ENCODE measurements at regions not wholly inside any gene's neighbourhood (a gene's known extent, or its start where the extent isn't known, plus 50 kb on each side); places are given as distances from the start of the nearest gene placed in this dataset.

DNA sequence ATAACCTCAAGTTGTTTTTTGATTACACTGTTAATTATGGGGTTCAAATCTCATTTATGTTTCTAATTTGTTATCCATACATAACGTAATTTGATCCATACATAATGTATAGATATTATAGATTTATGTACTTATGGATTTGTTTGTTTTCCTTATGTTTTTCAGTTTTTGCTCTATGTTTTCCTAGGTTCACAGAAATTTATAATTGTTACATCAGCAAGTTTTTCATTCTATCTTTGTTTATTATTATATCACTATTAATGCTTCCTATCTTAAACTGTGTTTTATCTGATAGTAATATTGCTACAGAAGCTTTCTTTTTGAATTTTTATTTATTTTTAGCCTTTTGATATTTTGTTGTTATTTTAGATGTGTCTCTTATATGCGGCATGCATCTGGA, 194.3 kb upstream of the SOX21 start:
- no peaks in the 10 kb centered on the region for H3K4me1 Mint-ChIP-seq (ENCODE audit: low read depth)

DNA sequence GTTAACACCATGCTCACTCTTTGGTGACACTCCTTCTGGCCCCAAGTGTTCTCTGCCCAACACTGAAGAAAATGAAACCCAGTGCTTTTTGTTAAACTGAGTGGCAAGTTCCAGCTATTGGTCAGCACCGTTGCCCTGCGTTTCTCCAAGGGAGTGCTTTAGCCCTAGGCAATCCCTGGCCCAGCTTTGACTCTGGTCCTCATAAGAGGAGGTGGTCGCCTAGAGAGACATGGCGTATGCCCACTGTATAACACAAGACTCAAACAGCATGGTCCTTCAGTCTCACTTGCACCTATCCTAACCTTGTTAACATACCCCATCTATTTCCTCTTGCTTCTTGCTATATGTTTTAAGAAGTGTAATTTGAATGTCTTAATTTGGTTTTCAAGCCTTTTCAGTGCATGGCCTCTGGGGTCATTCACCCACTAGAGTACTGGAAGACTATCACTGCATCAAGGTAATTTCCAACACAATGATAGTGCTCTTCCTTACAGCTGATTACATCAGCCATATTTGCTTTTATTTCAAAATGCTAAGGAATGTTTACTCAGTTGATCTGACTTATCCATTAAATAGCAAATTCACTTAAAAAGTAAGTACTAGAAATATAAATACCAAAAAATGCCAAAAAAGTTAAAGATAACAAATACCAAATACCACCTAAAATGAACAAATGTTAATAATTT, 190.5 kb upstream of the SOX21 start:
- Mint-ChIP-seq H3K4me3 (no peak overlapping the region), H3K4me1 (ENCODE audit: low read depth) (no peaks in the 10 kb centered on the region), H3K27me3 (ENCODE audit: insufficient read depth) (0 out of 2 replicates have a peak, but pooled peaks cover 2% of the 10 kb centered on the region), H3K36me3 (ENCODE audit: low read depth) (no peaks in the 10 kb centered on the region), H3K27ac (no peak overlapping the region), H3K9me3 (no peaks in the 10 kb centered on the region)
- TF ChIP-seq, protein P1, sequence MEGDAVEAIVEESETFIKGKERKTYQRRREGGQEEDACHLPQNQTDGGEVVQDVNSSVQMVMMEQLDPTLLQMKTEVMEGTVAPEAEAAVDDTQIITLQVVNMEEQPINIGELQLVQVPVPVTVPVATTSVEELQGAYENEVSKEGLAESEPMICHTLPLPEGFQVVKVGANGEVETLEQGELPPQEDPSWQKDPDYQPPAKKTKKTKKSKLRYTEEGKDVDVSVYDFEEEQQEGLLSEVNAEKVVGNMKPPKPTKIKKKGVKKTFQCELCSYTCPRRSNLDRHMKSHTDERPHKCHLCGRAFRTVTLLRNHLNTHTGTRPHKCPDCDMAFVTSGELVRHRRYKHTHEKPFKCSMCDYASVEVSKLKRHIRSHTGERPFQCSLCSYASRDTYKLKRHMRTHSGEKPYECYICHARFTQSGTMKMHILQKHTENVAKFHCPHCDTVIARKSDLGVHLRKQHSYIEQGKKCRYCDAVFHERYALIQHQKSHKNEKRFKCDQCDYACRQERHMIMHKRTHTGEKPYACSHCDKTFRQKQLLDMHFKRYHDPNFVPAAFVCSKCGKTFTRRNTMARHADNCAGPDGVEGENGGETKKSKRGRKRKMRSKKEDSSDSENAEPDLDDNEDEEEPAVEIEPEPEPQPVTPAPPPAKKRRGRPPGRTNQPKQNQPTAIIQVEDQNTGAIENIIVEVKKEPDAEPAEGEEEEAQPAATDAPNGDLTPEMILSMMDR (IDR thresholded peaks at IDR 0.05), result no peak
- no peak for DNase-seq

More for the DNA sequence above, 194.3 kb upstream of the SOX21 start:
- H3K9me3 Mint-ChIP-seq, result no peaks in the 10 kb centered on the region
- H3K36me3 Mint-ChIP-seq (ENCODE audit: low read depth), result no peaks in the 10 kb centered on the region
- TF ChIP-seq, protein P1 (IDR thresholded peaks at IDR 0.05), result no peak
- H3K4me3 Mint-ChIP-seq, result no peak overlapping the region
- no peak for DNase-seq
- no peak overlapping the region for H3K27ac Mint-ChIP-seq
- peaks cover 5% of the 10 kb centered on the region; the same call in 1 of the 2 replicates for H3K27me3 Mint-ChIP-seq (ENCODE audit: insufficient read depth)

DNA sequence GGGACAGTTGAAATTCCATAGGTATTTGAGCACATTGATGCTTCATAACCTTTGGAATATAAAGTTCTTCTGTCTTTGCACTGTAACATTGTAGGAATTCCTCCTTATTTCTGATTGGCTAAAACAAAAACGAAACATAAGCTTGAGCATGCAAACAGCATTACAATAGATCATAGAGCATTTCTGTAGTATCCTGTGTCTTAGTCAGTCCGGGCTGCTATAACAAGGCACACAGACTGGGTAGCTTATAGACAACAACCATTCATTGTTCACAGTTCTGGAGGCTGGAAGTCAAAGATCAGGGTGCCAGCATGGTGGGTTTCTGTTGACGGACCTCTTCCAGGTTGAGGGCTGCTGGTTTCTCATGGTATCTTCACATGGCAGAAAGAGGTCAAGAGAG, 188.7 kb upstream of the SOX21 start:
- Mint-ChIP-seq H3K27ac (no peak overlapping the region), H3K36me3 (ENCODE audit: low read depth) (no peaks in the 10 kb centered on the region), H3K9me3 (no peaks in the 10 kb centered on the region), H3K27me3 (ENCODE audit: insufficient read depth) (0 out of 2 replicates have a peak, but pooled peaks cover 2% of the 10 kb centered on the region), H3K4me3 (peak overlapping the region; percentile 40; the same call in 1 of the 2 replicates), H3K4me1 (ENCODE audit: low read depth) (no peaks in the 10 kb centered on the region)
- DNase-seq, result no peak
- TF ChIP-seq, protein P1 (IDR thresholded peaks at IDR 0.05), result no peak

DNA sequence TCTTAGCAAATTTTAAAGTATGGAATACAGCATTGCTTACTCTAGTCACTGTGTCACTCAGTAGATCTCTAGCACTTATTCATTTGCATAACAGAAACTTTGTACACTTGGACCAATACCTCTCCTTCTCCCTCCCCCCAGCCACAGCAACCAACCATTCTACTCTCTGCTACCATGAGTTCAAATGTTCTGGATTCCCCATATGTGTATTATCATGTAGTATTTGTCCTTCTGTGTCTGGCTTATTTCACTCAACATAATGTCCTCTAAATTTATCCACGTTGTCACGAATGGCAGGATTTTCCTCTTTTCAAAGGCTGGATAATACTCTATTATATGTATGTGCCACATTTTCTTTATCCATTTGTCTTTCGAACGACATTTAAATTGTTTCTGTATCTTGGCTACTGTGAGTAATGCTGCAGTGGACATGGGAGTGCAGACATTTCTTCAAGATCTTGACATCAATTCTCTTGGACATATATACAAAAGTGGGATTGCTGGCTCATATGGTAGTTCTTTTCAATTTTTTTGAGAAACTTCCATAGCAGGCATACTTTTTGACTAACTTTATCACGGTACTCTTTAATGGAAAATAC, 184.5 kb upstream of the SOX21 start:
- Mint-ChIP-seq H3K4me3 (no peak overlapping the region), H3K27me3 (ENCODE audit: insufficient read depth) (0 out of 2 replicates have a peak, but pooled peaks cover 2% of the 10 kb centered on the region), H3K36me3 (ENCODE audit: low read depth) (no peaks in the 10 kb centered on the region), H3K9me3 (no peaks in the 10 kb centered on the region), H3K27ac (no peak overlapping the region), H3K4me1 (ENCODE audit: low read depth) (no peaks in the 10 kb centered on the region)
- TF ChIP-seq, protein P1 (IDR thresholded peaks at IDR 0.05), result no peak
- no peak for DNase-seq

DNA sequence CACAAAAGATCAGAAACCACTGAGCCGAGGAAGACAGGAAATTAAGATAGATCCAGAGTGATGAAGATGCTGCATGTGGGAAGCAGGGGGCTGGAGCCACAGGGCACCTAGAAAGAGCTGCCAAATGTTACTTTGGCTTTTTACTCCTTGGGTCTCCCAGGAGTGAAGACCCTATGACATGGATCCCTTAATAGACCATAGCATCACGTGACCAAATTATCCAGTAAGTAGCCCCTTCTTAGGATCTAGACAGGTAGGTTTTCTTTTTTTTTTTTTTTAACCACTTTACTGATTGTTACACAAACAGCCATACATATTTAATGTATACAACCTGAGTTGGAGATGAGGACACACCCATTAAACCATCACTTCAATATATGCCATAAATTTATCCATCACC, 183.9 kb upstream of the SOX21 start:
- Mint-ChIP-seq H3K36me3 (ENCODE audit: low read depth) (no peaks in the 10 kb centered on the region), H3K27me3 (ENCODE audit: insufficient read depth) (0 out of 2 replicates have a peak, but pooled peaks cover 2% of the 10 kb centered on the region)
- TF ChIP-seq, protein P1 (IDR thresholded peaks at IDR 0.05), result no peak

More for the DNA sequence above, 183.9 kb upstream of the SOX21 start:
- Mint-ChIP-seq H3K4me1 (ENCODE audit: low read depth) (no peaks in the 10 kb centered on the region), H3K4me3 (no peak overlapping the region), H3K27ac (no peak overlapping the region), H3K9me3 (no peaks in the 10 kb centered on the region)
- no peak for DNase-seq

Measured in HFFc6 (cell line).